ENCODE measurements at regions not wholly inside any gene's neighbourhood (a gene's known extent, or its start where the extent isn't known, plus 50 kb on each side); places are given as distances from the start of the nearest gene placed in this dataset.

DNA sequence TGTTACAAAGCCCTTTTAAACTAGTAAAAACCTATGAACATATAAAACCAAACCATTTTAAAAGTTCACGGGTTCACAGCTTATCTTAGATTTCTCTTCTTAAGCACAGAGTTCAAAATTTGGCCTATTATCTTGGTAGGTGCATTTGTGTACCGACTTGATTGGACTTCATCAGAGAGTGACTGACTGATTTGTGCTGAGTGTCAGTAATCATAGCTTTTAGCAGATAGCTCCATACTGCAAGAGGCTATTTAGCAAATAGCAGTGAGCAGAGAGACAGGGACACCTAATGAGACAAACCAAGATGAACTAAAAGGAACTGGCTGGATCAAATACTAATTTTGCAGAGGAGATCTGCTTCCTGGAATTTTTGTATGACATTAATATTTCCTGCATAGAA lies 274.5 kb downstream of the PRR16 start:
- Histone ChIP-seq H3K36me3 (no peaks in the 10 kb centered on the region), H3K4me3 (no peak overlapping the region), H3K27me3 (no peaks in the 10 kb centered on the region), H3K27ac (replicated peaks in 1 of 4) (no peak overlapping the region), H3K4me1 (no peaks in the 10 kb centered on the region), H3K9me3 (no peaks in the 10 kb centered on the region)
- no peak for DNase-seq (ENCODE audit: extremely low spot score)
- TF ChIP-seq EP300 (IDR thresholded peaks at IDR 0.05): no peak
- TF ChIP-seq, protein P1, sequence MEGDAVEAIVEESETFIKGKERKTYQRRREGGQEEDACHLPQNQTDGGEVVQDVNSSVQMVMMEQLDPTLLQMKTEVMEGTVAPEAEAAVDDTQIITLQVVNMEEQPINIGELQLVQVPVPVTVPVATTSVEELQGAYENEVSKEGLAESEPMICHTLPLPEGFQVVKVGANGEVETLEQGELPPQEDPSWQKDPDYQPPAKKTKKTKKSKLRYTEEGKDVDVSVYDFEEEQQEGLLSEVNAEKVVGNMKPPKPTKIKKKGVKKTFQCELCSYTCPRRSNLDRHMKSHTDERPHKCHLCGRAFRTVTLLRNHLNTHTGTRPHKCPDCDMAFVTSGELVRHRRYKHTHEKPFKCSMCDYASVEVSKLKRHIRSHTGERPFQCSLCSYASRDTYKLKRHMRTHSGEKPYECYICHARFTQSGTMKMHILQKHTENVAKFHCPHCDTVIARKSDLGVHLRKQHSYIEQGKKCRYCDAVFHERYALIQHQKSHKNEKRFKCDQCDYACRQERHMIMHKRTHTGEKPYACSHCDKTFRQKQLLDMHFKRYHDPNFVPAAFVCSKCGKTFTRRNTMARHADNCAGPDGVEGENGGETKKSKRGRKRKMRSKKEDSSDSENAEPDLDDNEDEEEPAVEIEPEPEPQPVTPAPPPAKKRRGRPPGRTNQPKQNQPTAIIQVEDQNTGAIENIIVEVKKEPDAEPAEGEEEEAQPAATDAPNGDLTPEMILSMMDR (IDR thresholded peaks at IDR 0.05): no peak
- no peak for TF ChIP-seq POLR2AphosphoS5 (IDR thresholded peaks at IDR 0.05)
- TF ChIP-seq POLR2A (IDR thresholded peaks at IDR 0.05; ENCODE audit: low read depth): no peak
- intact Hi-C loops (cut with DNase I): no loop called here
- 77% methylated on average over 2 of the region's 2 CpGs for WGBS

DNA sequence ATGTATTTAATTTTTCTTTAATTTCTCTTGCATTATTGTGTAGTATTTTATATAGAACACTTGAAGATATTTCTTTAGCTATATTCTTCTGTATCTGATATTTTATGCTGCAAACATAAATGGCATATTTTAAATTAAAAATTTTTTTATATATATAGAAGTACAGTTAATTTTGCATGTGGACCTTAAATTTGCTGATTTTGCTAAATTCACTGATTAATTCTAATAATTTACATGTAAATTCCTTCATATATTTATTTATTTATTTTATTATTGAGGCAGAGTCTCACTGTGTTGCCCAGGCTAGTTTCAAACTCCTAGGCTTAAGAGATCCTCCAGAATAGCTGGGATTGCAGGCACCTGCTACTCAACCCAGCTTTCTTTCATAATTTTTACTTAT lies 276.9 kb downstream of the PRR16 start:
- DNase-seq (ENCODE audit: extremely low spot score): no peak
- Histone ChIP-seq H3K36me3 (no peaks in the 10 kb centered on the region), H3K27ac (replicated peaks in 1 of 4) (no peak overlapping the region), H3K9me3 (no peaks in the 10 kb centered on the region), H3K4me1 (no peaks in the 10 kb centered on the region), H3K4me3 (no peak overlapping the region), H3K27me3 (no peaks in the 10 kb centered on the region)
- TF ChIP-seq POLR2AphosphoS5 (IDR thresholded peaks at IDR 0.05): no peak
- TF ChIP-seq, protein P1 (IDR thresholded peaks at IDR 0.05): no peak
- no peak for TF ChIP-seq POLR2A (IDR thresholded peaks at IDR 0.05; ENCODE audit: low read depth)
- TF ChIP-seq EP300 (IDR thresholded peaks at IDR 0.05): no peak
- intact Hi-C loops (cut with DNase I): no loop called here

DNA sequence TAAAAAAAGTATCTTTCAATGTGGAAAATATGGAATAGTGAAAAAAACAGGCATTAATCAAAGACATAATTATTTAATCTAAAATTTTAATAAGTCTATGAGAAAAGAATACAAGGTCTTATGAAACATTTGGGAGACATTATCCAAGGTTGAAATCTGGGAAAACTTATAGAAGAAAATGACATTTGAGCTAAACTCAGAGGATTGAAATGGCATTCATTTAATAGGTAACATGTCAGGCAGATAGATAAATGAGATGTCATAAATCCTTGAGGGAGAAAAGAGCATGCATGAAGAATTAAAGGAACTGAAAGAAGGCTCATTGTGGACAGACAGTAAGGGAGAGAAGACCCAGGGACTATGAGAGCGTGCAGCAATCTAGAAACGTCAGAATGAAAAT lies 284.4 kb downstream of the PRR16 start:
- Histone ChIP-seq H3K27me3 (no peaks in the 10 kb centered on the region), H3K4me3 (no peak overlapping the region), H3K9me3 (no peaks in the 10 kb centered on the region), H3K36me3 (no peaks in the 10 kb centered on the region), H3K4me1 (no peaks in the 10 kb centered on the region), H3K27ac (replicated peaks in 1 of 4) (no peak overlapping the region)
- WGBS: 83% methylated on average over 2 of the region's 2 CpGs
- intact Hi-C loops (cut with DNase I): no loop called here
- TF ChIP-seq, protein P1 (IDR thresholded peaks at IDR 0.05): no peak
- no peak for TF ChIP-seq POLR2AphosphoS5 (IDR thresholded peaks at IDR 0.05)
- no peak for TF ChIP-seq EP300 (IDR thresholded peaks at IDR 0.05)
- no peak for TF ChIP-seq POLR2A (IDR thresholded peaks at IDR 0.05; ENCODE audit: low read depth)
- no peak for DNase-seq (ENCODE audit: extremely low spot score)

DNA sequence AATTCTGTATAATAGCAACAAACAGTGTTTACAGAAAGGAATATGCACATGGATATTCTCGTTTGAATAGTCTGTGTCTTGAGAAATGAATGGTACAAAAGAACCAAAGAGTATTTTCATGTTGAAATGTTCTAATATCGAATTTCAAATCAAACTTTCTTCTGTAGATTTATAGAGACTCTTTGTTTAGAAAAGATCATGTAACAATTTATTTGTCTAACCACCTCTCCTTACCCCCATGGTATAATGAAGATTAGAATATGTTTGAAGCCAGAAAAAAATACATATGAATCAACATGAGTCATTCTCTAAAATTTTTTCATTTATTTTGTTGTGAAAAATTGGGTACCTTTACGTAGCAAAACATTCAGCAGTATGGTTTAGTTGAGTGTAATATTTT lies 285.6 kb downstream of the PRR16 start:
- DNase-seq (ENCODE audit: extremely low spot score): no peak
- no peak overlapping the region for H3K4me3 ChIP-seq
- no peak for TF ChIP-seq EP300 (IDR thresholded peaks at IDR 0.05)
- TF ChIP-seq POLR2AphosphoS5 (IDR thresholded peaks at IDR 0.05): no peak
- no peaks in the 10 kb centered on the region for H3K4me1 ChIP-seq
- 67% methylated on average over 3 of the region's 3 CpGs for WGBS
- intact Hi-C loops (cut with DNase I): no loop called here
- no peaks in the 10 kb centered on the region for H3K9me3 ChIP-seq
- H3K36me3 ChIP-seq: no peaks in the 10 kb centered on the region
- no peak overlapping the region for H3K27ac ChIP-seq (replicated peaks in 1 of 4)
- no peaks in the 10 kb centered on the region for H3K27me3 ChIP-seq

DNA sequence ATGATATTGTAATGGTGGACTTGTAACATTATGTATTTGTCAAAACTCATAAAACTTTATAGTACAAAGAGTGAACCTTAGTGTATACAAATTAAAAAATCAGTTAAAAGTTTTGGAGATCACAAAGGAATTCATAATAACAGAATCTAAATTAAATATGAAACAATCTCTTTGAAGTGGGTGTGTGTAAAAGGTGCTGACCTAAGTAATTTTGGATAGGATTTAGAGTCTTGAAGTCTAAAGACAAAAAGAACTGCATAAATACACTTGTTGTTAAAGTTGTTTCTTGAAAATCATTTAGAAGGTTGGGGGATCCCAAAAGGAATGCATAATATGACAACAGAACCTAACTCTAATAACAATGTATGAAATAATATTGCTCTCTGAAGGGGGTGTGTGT lies 295.5 kb downstream of the PRR16 start:
- Histone ChIP-seq H3K9me3 (peaks cover 0 to 4% (median 0%) of the 10 kb centered on the region in 4 donors), H3K27ac (replicated peaks in 1 of 4) (no peak overlapping the region), H3K27me3 (no peaks in the 10 kb centered on the region), H3K4me3 (no peak overlapping the region), H3K36me3 (no peaks in the 10 kb centered on the region), H3K4me1 (no peaks in the 10 kb centered on the region)
- intact Hi-C loops (cut with DNase I): no loop called here
- no peak for TF ChIP-seq POLR2A (IDR thresholded peaks at IDR 0.05; ENCODE audit: low read depth)
- TF ChIP-seq, protein P1 (IDR thresholded peaks at IDR 0.05): no peak
- no peak for TF ChIP-seq EP300 (IDR thresholded peaks at IDR 0.05)
- TF ChIP-seq POLR2AphosphoS5 (IDR thresholded peaks at IDR 0.05): no peak
- DNase-seq (ENCODE audit: extremely low spot score): no peak
